PC-3 (cell line): ENCODE measurements at regions not wholly inside any gene's neighbourhood (a gene's known extent, or its start where the extent isn't known, plus 50 kb on each side); places are given as distances from the start of the nearest gene placed in this dataset.
A peak's percentile ranks its signal among the peaks of the same experiment; 100 is the strongest.

Source experiments
- ATAC-seq: fragments of 200-7000 bp; cut with Tn5 transposase; 2 replicates; pipeline ENCODE4 v1.9.1; 2020; ENCODE audit warnings: mild to moderate bottlenecking, moderate library complexity
- BruUV-seq: library from RNA; stranded (reverse); fragments of 400-500 nt; replicated peaks from 2 replicates; lab custom pipeline; 2021; lab: Mats Ljungman, UMichigan
- CTCF ChIA-PET: fragments of 300-600 bp; sonication (Branson Sonifier 250); formaldehyde crosslinking; loops from one replicate; lab custom pipeline; 2022; ENCODE audit warnings: antibody characterized with exemption; lab: Charles Lee
- POLR2A ChIA-PET: fragments of 300-600 bp; sonication (Branson Sonifier 250); formaldehyde crosslinking; loops from one replicate; lab custom pipeline; 2022; ENCODE audit warnings: antibody characterized with exemption; ENCODE audit not compliant: unreplicated experiment; lab: Charles Lee
- DNase-seq: peaks from one replicate; pipeline ENCODE4 v3.0.0-alpha.2; 2015
- H2AFZ ChIP-seq: fragments of 300-600 bp; sonication (generic); 2 replicates; pipeline ENCODE4 v1.6.0; 2016; ENCODE audit warnings: antibody characterized with exemption, low read length
- H3F3A ChIP-seq: fragments of 300-600 bp; sonication (generic); one replicate; pipeline ENCODE4 v1.6.0; 2017; ENCODE audit warnings: antibody characterized with exemption, low read length, control low read depth, mild to moderate bottlenecking; ENCODE audit not compliant: unreplicated experiment
- H3K27ac ChIP-seq: fragments of 300-600 bp; sonication (generic); 2 replicates; pipeline ENCODE4 v1.5.1; 2016; ENCODE audit warnings: mild to moderate bottlenecking, low read length
- H3K27me3 ChIP-seq: fragments of 300-600 bp; sonication (generic); 2 replicates; pipeline ENCODE4 v1.6.1; 2016; ENCODE audit warnings: low read length, mixed read lengths
- H3K36me3 ChIP-seq: fragments of 300-600 bp; sonication (generic); 2 replicates; pipeline ENCODE4 v1.6.1; 2016; ENCODE audit warnings: low read depth, mixed run types, low read length, mixed read lengths
- H3K4me1 ChIP-seq: fragments of 300-600 bp; sonication (generic); 2 replicates; pipeline ENCODE4 v1.5.1; 2016; ENCODE audit warnings: low read length; ENCODE audit not compliant: insufficient read depth
- H3K4me2 ChIP-seq: fragments of 300-600 bp; sonication (generic); 2 replicates; pipeline ENCODE4 v1.6.0; 2016; ENCODE audit warnings: low read length
- H3K4me3 ChIP-seq: fragments of 300-600 bp; sonication (generic); 2 replicates; pipeline ENCODE4 v1.5.1; 2016; ENCODE audit warnings: mild to moderate bottlenecking, low read length, mixed read lengths
- H3K79me2 ChIP-seq: fragments of 300-600 bp; sonication (generic); 2 replicates; pipeline ENCODE4 v1.6.1; 2017; ENCODE audit warnings: low read length, mixed read lengths
- H3K9ac ChIP-seq: fragments of 300-600 bp; sonication (generic); 2 replicates; pipeline ENCODE4 v1.6.0; 2016; ENCODE audit warnings: mild to moderate bottlenecking, low read length
- H3K9me2 ChIP-seq: fragments of 300-600 bp; sonication (generic); replicated peaks from 2 replicates; pipeline ENCODE4 v1.6.1; 2016; ENCODE audit warnings: mixed run types, low read length, mixed read lengths
- H3K9me3 ChIP-seq: fragments of 300-600 bp; sonication (generic); 2 replicates; pipeline ENCODE4 v1.6.1; 2016; ENCODE audit warnings: low read length, mixed read lengths
- H4K20me1 ChIP-seq: fragments of 300-600 bp; sonication (generic); 2 replicates; pipeline ENCODE4 v1.6.1; 2016; ENCODE audit warnings: low read length, mixed read lengths
- CTCF ChIP-seq: fragments of 300-600 bp; sonication (generic); conservative IDR thresholded peaks from 2 replicates; pipeline ENCODE4 v1.5.1; 2017; ENCODE audit warnings: antibody characterized with exemption, low read depth, mild to moderate bottlenecking, low read length
- EZH2 ChIP-seq: fragments of 300-600 bp; sonication (generic); IDR thresholded peaks from one replicate; pipeline ENCODE4 v1.6.1; 2017; ENCODE audit warnings: antibody characterized with exemption, mild to moderate bottlenecking, low read length; ENCODE audit not compliant: unreplicated experiment
- EZH2phosphoT487 ChIP-seq: fragments of 300-600 bp; sonication (generic); IDR thresholded peaks from 2 replicates; pipeline ENCODE4 v1.6.1; 2018; ENCODE audit warnings: mild to moderate bottlenecking, antibody characterized with exemption, low read length, borderline replicate concordance
- intact Hi-C: fragments of 100-400 bp; cut with micrococcal nuclease; formaldehyde crosslinking; loops from 2 replicates; pipeline ENCODE4 v1.9.0; 2023

- Histone ChIP-seq H3K9ac (no peak overlapping the region), H3K27ac (no peak overlapping the region), H4K20me1 (no peaks in the 10 kb centered on the region), H2AFZ (no peak overlapping the region), H3K27me3 (no peaks in the 10 kb centered on the region), H3K4me3 (no peak overlapping the region), H3K9me2 (no peaks in the 10 kb centered on the region), H3K9me3 (no peaks in the 10 kb centered on the region), H3F3A (no peaks in the 10 kb centered on the region), H3K36me3 (no peaks in the 10 kb centered on the region), H3K4me1 (0 out of 2 replicates have a peak, but pooled peaks cover 3% of the 10 kb centered on the region), H3K4me2 (no peak overlapping the region; the same call in 1 of the 2 replicates), H3K79me2 (no peaks in the 10 kb centered on the region)
- TF ChIP-seq CTCF (no peak), EZH2phosphoT487 (no peak), EZH2 (no peak)
- CTCF ChIA-PET = interaction anchor here (0.6 kb wide), 1 partner anchor 44 kb away, joined by 3 read pairs; no protein-coding TSS in a partner anchor
- ATAC-seq (peak; percentile 84), DNase-seq (peak; percentile 17)
- POLR2A ChIA-PET = no interaction called here
- intact Hi-C loops = no loop called here
- BruUV-seq = no TSS peak
Measured at GRCh38 chr12:85369365-85370154, 89.5 kb downstream of the ALX1 start.

- no peaks in the 10 kb centered on the region for H3K36me3 ChIP-seq
- DNase-seq = no peak
- no peak overlapping the region for H2AFZ ChIP-seq
- no peak overlapping the region for H3K9ac ChIP-seq
- H3K4me1 ChIP-seq = 0 out of 2 replicates have a peak, but pooled peaks cover 3% of the 10 kb centered on the region
- no peaks in the 10 kb centered on the region for H3K9me3 ChIP-seq
- ATAC-seq = no peak
- intact Hi-C loops = no loop called here
- H4K20me1 ChIP-seq = no peaks in the 10 kb centered on the region
- no peaks in the 10 kb centered on the region for H3K9me2 ChIP-seq
- H3K27ac ChIP-seq = no peak overlapping the region
- TF ChIP-seq EZH2 (no peak), CTCF (no peak), EZH2phosphoT487 (no peak)
- no peaks in the 10 kb centered on the region for H3K79me2 ChIP-seq
- H3K4me3 ChIP-seq = no peak overlapping the region
- no peak overlapping the region for H3K4me2 ChIP-seq
- BruUV-seq = no TSS peak
- H3F3A ChIP-seq = no peaks in the 10 kb centered on the region
- POLR2A ChIA-PET = no interaction called here
- H3K27me3 ChIP-seq = no peaks in the 10 kb centered on the region
- CTCF ChIA-PET = no interaction called here
Measured at GRCh38 chr12:85373045-85373444, 93.0 kb downstream of the ALX1 start.

- no peak overlapping the region for H3K27ac ChIP-seq
- ATAC-seq = no peak
- H3K4me2 ChIP-seq = no peak overlapping the region
- POLR2A ChIA-PET = no interaction called here
- no peaks in the 10 kb centered on the region for H3F3A ChIP-seq
- H3K79me2 ChIP-seq = no peaks in the 10 kb centered on the region
- BruUV-seq = no TSS peak
- no peaks in the 10 kb centered on the region for H3K9me3 ChIP-seq
- no peaks in the 10 kb centered on the region for H3K36me3 ChIP-seq
- no peak for DNase-seq
- TF ChIP-seq CTCF (no peak), EZH2 (no peak), EZH2phosphoT487 (no peak)
- H3K4me3 ChIP-seq = no peak overlapping the region
- H4K20me1 ChIP-seq = no peaks in the 10 kb centered on the region
- H3K9ac ChIP-seq = no peak overlapping the region
- CTCF ChIA-PET = no interaction called here
- intact Hi-C loops = no loop called here
- 0 out of 2 replicates have a peak, but pooled peaks cover 3% of the 10 kb centered on the region for H3K4me1 ChIP-seq
- H3K9me2 ChIP-seq = no peaks in the 10 kb centered on the region
- no peaks in the 10 kb centered on the region for H3K27me3 ChIP-seq
- H2AFZ ChIP-seq = no peak overlapping the region
Measured at GRCh38 chr12:85374981-85375380, 95.0 kb downstream of the ALX1 start.
